Stimulated activated CD4-positive, alpha-beta T cell treated with anti-CD3 and anti-CD28 coated beads, Interleukin-4, amount 100 ng/mL, for 1 hour (primary cell): ENCODE measurements at regions not wholly inside any gene's neighbourhood (a gene's known extent, or its start where the extent isn't known, plus 50 kb on each side); places are given as distances from the start of the nearest gene placed in this dataset.

Source experiments
- DNase-seq: peaks from one replicate; pipeline ENCODE4 v3.0.0-alpha.2; 2020

- DNase-seq: no peak
Observed at GRCh38 chr6:19479551-19479950, 357.6 kb upstream of the ID4 start.

- DNase-seq: no peak
Observed at GRCh38 chr6:19492636-19493405, 344.3 kb upstream of the ID4 start.

- no peak for DNase-seq
Observed at GRCh38 chr6:19501737-19502245, 335.4 kb upstream of the ID4 start.

- DNase-seq: no peak
Observed at GRCh38 chr6:19502301-19502700, 334.9 kb upstream of the ID4 start.

GRCh38 chr6:19515939-19516338, 321.2 kb upstream of the ID4 start:
- no peak for DNase-seq

GRCh38 chr6:19519941-19520340, 317.2 kb upstream of the ID4 start:
- no peak for DNase-seq

- no peak for DNase-seq
Observed at GRCh38 chr6:19524366-19525186, 312.6 kb upstream of the ID4 start.

GRCh38 chr6:19525673-19526072, 311.5 kb upstream of the ID4 start:
- DNase-seq: no peak

GRCh38 chr6:19530188-19530587, 307.0 kb upstream of the ID4 start:
- no peak for DNase-seq

GRCh38 chr6:19535351-19535750, 301.8 kb upstream of the ID4 start:
- no peak for DNase-seq

- DNase-seq: no peak
Observed at GRCh38 chr6:19536838-19537237, 300.3 kb upstream of the ID4 start.

GRCh38 chr6:19538096-19538495, 299.1 kb upstream of the ID4 start:
- DNase-seq: no peak

- DNase-seq: no peak
Observed at GRCh38 chr6:19547507-19547906, 289.7 kb upstream of the ID4 start.

- DNase-seq: no peak
Observed at GRCh38 chr6:19549109-19549508, 288.1 kb upstream of the ID4 start.

- no peak for DNase-seq
Observed at GRCh38 chr6:19550380-19550779, 286.8 kb upstream of the ID4 start.

- no peak for DNase-seq
Observed at GRCh38 chr6:19551611-19552010, 285.6 kb upstream of the ID4 start.

- no peak for DNase-seq
Observed at GRCh38 chr6:19552076-19552475, 285.1 kb upstream of the ID4 start.

GRCh38 chr6:19552588-19552987, 284.6 kb upstream of the ID4 start:
- DNase-seq: no peak

- DNase-seq: no peak
Observed at GRCh38 chr6:19554356-19555225, 282.6 kb upstream of the ID4 start.

GRCh38 chr6:19557191-19557590, 280.0 kb upstream of the ID4 start:
- no peak for DNase-seq

- no peak for DNase-seq
Observed at GRCh38 chr6:19558201-19558600, 279.0 kb upstream of the ID4 start.

GRCh38 chr6:19558934-19559333, 278.2 kb upstream of the ID4 start:
- DNase-seq: no peak

GRCh38 chr6:19562468-19562867, 274.7 kb upstream of the ID4 start:
- DNase-seq: no peak
